ENCODE measurements at regions not wholly inside any gene's neighbourhood (a gene's known extent, or its start where the extent isn't known, plus 50 kb on each side); places are given as distances from the start of the nearest gene placed in this dataset.

- no peak overlapping the region for H3K27ac ChIP-seq (ENCODE audit: low read depth in 1 of 2, low read length in 2 of 2)
- H3K36me3 ChIP-seq (ENCODE audit: control insufficient read depth in 4 of 4, insufficient read depth in 3 of 4, low read depth in 1 of 4, low read length in 3 of 4): no peaks in the 10 kb centered on the region
- no peak for DNase-seq (ENCODE audit: low spot score)
- no peaks in the 10 kb centered on the region for H3K27me3 ChIP-seq (ENCODE audit: control insufficient read depth in 4 of 4, insufficient read depth in 4 of 4, low read length in 3 of 4)
- H3K4me3 ChIP-seq (ENCODE audit: low read depth in 1 of 3, low read length in 3 of 3): no peak overlapping the region
- 58% methylated on average over 2 of the region's 2 CpGs for WGBS
- TF ChIP-seq RXRA (IDR thresholded peaks at IDR 0.05) (no peak), FOXA1 (IDR thresholded peaks at IDR 0.05) (no peak), HNF4G (IDR thresholded peaks at IDR 0.05) (no peak), JUND (IDR thresholded peaks at IDR 0.05) (no peak), FOXA2 (IDR thresholded peaks at IDR 0.05) (no peak), ATF3 (IDR thresholded peaks at IDR 0.05) (no peak), GABPA (IDR thresholded peaks at IDR 0.05 in 1 of 2, conservative IDR thresholded peaks at IDR 0.05 in 1 of 2) (no peak), MAX (IDR thresholded peaks at IDR 0.05) (no peak), RAD21 (IDR thresholded peaks at IDR 0.05) (no peak), SP1 (IDR thresholded peaks at IDR 0.05) (no peak), YY1 (IDR thresholded peaks at IDR 0.05) (no peak)
- TF ChIP-seq, protein P1, sequence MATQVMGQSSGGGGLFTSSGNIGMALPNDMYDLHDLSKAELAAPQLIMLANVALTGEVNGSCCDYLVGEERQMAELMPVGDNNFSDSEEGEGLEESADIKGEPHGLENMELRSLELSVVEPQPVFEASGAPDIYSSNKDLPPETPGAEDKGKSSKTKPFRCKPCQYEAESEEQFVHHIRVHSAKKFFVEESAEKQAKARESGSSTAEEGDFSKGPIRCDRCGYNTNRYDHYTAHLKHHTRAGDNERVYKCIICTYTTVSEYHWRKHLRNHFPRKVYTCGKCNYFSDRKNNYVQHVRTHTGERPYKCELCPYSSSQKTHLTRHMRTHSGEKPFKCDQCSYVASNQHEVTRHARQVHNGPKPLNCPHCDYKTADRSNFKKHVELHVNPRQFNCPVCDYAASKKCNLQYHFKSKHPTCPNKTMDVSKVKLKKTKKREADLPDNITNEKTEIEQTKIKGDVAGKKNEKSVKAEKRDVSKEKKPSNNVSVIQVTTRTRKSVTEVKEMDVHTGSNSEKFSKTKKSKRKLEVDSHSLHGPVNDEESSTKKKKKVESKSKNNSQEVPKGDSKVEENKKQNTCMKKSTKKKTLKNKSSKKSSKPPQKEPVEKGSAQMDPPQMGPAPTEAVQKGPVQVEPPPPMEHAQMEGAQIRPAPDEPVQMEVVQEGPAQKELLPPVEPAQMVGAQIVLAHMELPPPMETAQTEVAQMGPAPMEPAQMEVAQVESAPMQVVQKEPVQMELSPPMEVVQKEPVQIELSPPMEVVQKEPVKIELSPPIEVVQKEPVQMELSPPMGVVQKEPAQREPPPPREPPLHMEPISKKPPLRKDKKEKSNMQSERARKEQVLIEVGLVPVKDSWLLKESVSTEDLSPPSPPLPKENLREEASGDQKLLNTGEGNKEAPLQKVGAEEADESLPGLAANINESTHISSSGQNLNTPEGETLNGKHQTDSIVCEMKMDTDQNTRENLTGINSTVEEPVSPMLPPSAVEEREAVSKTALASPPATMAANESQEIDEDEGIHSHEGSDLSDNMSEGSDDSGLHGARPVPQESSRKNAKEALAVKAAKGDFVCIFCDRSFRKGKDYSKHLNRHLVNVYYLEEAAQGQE (IDR thresholded peaks at IDR 0.05): no peak
- TF ChIP-seq, protein P2, sequence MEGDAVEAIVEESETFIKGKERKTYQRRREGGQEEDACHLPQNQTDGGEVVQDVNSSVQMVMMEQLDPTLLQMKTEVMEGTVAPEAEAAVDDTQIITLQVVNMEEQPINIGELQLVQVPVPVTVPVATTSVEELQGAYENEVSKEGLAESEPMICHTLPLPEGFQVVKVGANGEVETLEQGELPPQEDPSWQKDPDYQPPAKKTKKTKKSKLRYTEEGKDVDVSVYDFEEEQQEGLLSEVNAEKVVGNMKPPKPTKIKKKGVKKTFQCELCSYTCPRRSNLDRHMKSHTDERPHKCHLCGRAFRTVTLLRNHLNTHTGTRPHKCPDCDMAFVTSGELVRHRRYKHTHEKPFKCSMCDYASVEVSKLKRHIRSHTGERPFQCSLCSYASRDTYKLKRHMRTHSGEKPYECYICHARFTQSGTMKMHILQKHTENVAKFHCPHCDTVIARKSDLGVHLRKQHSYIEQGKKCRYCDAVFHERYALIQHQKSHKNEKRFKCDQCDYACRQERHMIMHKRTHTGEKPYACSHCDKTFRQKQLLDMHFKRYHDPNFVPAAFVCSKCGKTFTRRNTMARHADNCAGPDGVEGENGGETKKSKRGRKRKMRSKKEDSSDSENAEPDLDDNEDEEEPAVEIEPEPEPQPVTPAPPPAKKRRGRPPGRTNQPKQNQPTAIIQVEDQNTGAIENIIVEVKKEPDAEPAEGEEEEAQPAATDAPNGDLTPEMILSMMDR (IDR thresholded peaks at IDR 0.05; ENCODE audit: low read depth, low read length, missing input control): no peak
- TF ChIP-seq, protein P3, sequence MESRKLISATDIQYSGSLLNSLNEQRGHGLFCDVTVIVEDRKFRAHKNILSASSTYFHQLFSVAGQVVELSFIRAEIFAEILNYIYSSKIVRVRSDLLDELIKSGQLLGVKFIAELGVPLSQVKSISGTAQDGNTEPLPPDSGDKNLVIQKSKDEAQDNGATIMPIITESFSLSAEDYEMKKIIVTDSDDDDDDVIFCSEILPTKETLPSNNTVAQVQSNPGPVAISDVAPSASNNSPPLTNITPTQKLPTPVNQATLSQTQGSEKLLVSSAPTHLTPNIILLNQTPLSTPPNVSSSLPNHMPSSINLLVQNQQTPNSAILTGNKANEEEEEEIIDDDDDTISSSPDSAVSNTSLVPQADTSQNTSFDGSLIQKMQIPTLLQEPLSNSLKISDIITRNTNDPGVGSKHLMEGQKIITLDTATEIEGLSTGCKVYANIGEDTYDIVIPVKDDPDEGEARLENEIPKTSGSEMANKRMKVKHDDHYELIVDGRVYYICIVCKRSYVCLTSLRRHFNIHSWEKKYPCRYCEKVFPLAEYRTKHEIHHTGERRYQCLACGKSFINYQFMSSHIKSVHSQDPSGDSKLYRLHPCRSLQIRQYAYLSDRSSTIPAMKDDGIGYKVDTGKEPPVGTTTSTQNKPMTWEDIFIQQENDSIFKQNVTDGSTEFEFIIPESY (IDR thresholded peaks at IDR 0.05): no peak
- H3K9ac ChIP-seq (ENCODE audit: low read depth in 1 of 2, low read length in 2 of 2): no peak overlapping the region
- H3K9me3 ChIP-seq (ENCODE audit: control insufficient read depth in 4 of 4, low read length in 3 of 4): no peaks in the 10 kb centered on the region
- H3K4me1 ChIP-seq (ENCODE audit: control insufficient read depth in 4 of 4, insufficient read depth in 4 of 4, low read length in 3 of 4): peaks cover 0 to 15% (median 5%) of the 10 kb centered on the region in 4 donors
Observed at GRCh38 chr1:99559166-99559565, 86.7 kb upstream of the PALMD start.

DNA sequence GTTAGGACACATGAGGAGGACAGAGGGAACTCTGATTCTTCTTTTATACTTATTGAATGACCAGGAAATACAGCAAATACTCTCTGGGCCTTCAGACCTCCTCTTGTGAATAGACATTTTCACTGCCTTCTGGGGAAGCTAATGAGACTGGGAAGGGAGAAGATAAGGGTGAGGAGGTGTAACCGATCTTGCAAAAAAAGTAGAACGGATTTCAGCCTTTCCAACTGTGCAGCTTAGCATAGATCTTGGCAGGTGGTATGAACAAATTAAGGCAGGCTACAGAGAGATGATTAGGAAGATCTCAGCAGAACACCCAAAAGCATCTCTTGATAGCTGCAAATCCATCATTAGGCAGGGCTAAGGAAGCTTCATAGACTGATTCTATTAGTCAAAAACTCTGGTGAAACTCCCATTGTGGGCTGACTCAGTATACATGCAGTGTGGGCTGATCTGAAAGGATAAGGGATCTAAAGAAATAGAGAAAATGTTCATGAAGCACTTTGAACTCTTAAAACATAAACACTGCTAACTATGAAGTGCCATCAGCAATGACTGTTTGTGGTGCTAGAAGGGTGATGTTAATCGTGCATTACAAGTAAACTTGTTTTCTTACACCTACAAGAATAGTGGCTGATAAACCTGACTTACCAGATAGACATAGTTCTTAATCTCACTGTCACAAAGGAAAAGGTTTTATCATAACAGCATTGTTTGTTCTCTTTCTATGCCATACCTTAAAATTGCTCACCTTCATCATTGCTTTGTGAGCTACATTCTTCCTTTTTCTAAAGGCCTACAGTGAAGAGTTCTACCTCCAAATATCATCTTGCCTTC, 85.5 kb upstream of the PALMD start:
- TF ChIP-seq ATF3 (IDR thresholded peaks at IDR 0.05): no peak
- no peak for TF ChIP-seq FOXA1 (IDR thresholded peaks at IDR 0.05)
- no peak for TF ChIP-seq HNF4G (IDR thresholded peaks at IDR 0.05)
- no peak for TF ChIP-seq YY1 (IDR thresholded peaks at IDR 0.05)
- TF ChIP-seq, protein P1 (IDR thresholded peaks at IDR 0.05): no peak
- no peak for TF ChIP-seq NR2F2 (IDR thresholded peaks at IDR 0.05)
- TF ChIP-seq SP1 (IDR thresholded peaks at IDR 0.05): no peak
- Histone ChIP-seq H3K27ac (ENCODE audit: low read depth in 1 of 2, low read length in 2 of 2) (no peak overlapping the region), H3K9me3 (ENCODE audit: control insufficient read depth in 4 of 4, low read length in 3 of 4) (no peaks in the 10 kb centered on the region), H3K27me3 (ENCODE audit: control insufficient read depth in 4 of 4, insufficient read depth in 4 of 4, low read length in 3 of 4) (no peaks in the 10 kb centered on the region), H3K4me1 (ENCODE audit: control insufficient read depth in 4 of 4, insufficient read depth in 4 of 4, low read length in 3 of 4) (peaks cover 0 to 20% (median 10%) of the 10 kb centered on the region in 4 donors), H3K36me3 (ENCODE audit: control insufficient read depth in 4 of 4, insufficient read depth in 3 of 4, low read depth in 1 of 4, low read length in 3 of 4) (no peaks in the 10 kb centered on the region), H3K4me3 (ENCODE audit: low read depth in 1 of 3, low read length in 3 of 3) (no peak overlapping the region), H3K9ac (ENCODE audit: low read depth in 1 of 2, low read length in 2 of 2) (no peak overlapping the region)
- no peak for DNase-seq (ENCODE audit: low spot score)
- WGBS: 83% methylated on average over 3 of the region's 3 CpGs
